GM13976 (cell line): ENCODE measurements at regions not wholly inside any gene's neighbourhood (a gene's known extent, or its start where the extent isn't known, plus 50 kb on each side); places are given as distances from the start of the nearest gene placed in this dataset.

Experiments used
- DNase-seq: peaks from one replicate; pipeline ENCODE4 v3.0.0; 2012; ENCODE audit warnings: low spot score
- CTCF ChIP-seq: IDR thresholded peaks from 2 replicates; pipeline ENCODE4 v1.5.1; 2012; ENCODE audit warnings: borderline replicate concordance, mild to moderate bottlenecking; ENCODE audit not compliant: insufficient read depth; ENCODE audit errors: extremely low read depth, missing control alignments, control extremely low read depth
- in situ Hi-C: fragments of 300-500 bp; cut with MboI; formaldehyde crosslinking; loops from one replicate; pipeline ENCODE4 v1.12.0; 2022; ENCODE audit warnings: low sequenced_read_pairs, mixed read lengths, inconsistent platforms; ENCODE audit not compliant: unreplicated experiment

DNA sequence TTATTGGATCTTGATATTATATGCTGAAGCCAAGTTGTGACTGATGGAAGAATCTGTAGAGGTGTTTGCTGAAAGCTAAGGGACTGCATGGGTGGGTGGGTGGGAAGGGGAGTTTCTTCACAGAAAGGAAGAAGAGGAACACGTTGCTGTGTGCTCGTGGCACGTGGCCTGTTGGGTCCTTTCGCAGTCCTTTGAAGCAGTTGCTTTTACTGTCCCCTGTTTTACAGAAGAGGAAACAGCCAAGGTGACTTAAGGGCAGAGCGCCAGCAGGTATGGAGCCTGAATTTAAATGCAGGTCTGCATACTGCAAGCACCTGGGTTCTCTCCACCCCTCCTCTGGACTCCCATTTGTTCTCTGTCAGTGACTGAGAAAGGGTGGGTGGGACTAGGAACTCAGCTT lies 59.4 kb upstream of the PRR23C start:
- in situ Hi-C loops = no loop called here
- TF ChIP-seq CTCF = no peak
- DNase-seq = no peak

- DNase-seq = no peak
- in situ Hi-C loops = no loop called here
Measured at GRCh38 chr3:139105154-139105702, 60.5 kb upstream of the PRR23C start.

GRCh38 chr3:139106013-139106932 lies 61.6 kb upstream of the PRR23C start:
- in situ Hi-C loops = no loop called here
- TF ChIP-seq CTCF = no peak
- DNase-seq = no peak

More at GRCh38 chr3:139105154-139105702, 60.5 kb upstream of the PRR23C start:
- no peak for TF ChIP-seq CTCF

DNA sequence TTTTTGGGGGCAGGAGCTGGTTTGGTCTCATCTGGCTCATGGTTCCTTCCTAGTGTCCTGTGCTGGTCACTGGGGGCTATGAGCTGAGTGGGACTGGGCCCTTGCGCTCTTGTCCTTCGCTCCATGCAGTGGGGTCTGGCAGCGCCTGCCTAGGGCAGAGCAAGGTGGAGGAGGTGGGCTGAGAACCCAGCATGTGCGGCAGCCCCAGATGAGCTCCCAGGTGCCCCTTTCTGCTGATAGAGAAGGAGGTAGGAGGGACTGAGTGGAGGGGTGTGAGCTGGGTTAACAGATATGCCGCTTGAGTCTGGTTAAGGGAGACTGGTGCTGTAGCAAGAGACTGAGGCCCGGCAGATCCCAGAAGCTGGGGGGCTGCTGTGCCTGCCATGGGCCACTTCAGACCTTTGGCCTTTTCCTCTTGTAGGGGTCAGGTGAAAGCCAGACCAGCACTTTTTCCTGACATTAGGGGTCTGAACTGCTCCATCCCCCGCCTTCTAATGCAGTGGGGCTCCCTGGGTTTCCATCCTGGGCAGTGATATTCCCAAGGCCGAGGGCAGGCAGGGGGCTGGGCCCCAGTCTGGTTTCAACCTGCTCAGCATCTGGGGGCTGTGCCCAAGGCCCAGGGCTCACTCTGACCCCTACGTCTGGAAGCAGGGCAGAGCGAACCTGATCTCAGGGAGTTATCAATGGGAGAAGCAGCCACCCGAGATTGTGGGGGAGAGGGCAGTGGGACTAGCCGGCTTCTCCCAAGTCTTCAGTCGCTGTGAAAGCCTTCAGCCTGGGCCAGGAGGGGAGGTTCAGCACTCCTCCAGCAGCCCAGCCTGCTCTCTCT lies 62.9 kb upstream of the PRR23C start:
- in situ Hi-C loops = no loop called here
- DNase-seq = no peak
- no peak for TF ChIP-seq CTCF

DNA sequence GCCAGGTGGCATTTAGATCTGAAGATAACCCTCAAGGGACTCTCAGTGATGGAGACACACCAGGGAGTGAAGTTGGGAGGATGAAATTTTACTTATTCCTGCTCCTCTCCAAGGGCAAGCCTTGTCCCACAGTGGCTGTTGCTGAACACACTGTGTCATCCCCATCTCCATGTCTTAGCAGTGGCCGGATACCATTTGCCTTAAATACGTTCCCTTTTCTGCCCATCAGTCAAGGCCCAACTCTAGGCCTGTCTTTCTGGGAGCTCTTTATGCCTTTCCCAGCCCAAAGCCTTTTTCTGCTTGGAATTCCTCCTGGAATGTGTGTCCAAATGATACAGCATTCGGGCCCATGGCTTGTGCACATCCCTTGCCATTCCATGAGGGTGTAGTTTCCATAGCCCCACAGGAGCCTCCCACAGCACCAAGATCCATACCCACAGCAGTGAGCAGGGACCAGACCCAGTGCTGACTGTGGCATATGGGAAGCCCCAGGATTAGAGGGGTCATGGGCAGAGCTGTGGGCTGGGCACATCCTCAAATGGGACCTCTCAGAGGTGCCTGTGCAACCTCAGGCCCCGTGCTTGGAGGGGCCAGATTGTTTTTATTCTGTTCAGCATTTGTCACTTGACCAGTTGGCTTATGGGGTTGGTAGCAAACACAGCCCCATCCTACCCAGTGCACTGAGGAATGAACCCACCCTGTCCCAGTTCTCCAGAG lies 63.7 kb upstream of the PRR23C start:
- no peak for TF ChIP-seq CTCF
- in situ Hi-C loops = no loop called here
- DNase-seq = no peak

GRCh38 chr3:139109271-139109670 lies 64.6 kb upstream of the PRR23C start:
- in situ Hi-C loops = no loop called here
- TF ChIP-seq CTCF = no peak
- no peak for DNase-seq
